ENCODE measurements at regions not wholly inside any gene's neighbourhood (a gene's known extent, or its start where the extent isn't known, plus 50 kb on each side); places are given as distances from the start of the nearest gene placed in this dataset.

GRCh38 chr13:47457626-47458025, 543.4 kb downstream of the SUCLA2 start:
- H3K36me3 Mint-ChIP-seq = no peaks in the 10 kb centered on the region

DNA sequence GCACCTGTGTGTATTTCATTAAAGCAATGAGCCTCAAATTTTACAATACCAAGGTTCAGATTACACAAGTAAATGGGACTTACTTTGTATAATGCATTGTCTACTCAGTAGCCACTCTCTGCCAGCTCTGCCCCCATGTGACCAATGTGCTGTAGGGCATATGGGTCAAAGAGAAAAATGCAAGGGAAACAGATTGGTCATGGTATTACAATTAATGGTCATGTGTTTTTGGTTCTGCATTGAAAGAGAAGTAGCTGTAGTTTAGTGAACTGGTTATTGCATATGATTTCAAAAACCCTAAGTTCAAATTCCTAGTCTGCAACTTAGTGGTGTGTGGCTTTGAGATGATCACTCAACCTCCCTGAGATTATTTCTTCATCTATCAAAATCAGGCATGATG, 545.4 kb downstream of the SUCLA2 start:
- no peak overlapping the region for H3K4me3 ChIP-seq (replicated peaks in 1 of 3; ENCODE audit: low read depth in 2 of 3, low read length in 3 of 3)
- peak in 1 of 3 donors; percentile 25 for DNase-seq
- H3K27ac Mint-ChIP-seq = no peak overlapping the region

More at GRCh38 chr13:47457626-47458025, 543.4 kb downstream of the SUCLA2 start:
- Histone ChIP-seq H3K4me2 (replicated peaks; ENCODE audit: extremely low read depth, low read length, poor library complexity, severe bottlenecking) (no peak overlapping the region), H2AFZ (ENCODE audit: insufficient read depth, low read depth, low read length, poor library complexity, severe bottlenecking) (no peak overlapping the region), H3K9me3 (replicated peaks in 1 of 2; ENCODE audit: control insufficient read depth in 1 of 2, insufficient read depth in 1 of 2, low read length in 2 of 2) (no peaks in the 10 kb centered on the region), H3K4me3 (replicated peaks in 1 of 3; ENCODE audit: low read depth in 2 of 3, low read length in 3 of 3) (no peak overlapping the region), H3K27me3 (ENCODE audit: control insufficient read depth in 2 of 2, insufficient read depth in 2 of 2, low read length in 2 of 2) (no peaks in the 10 kb centered on the region), H3K79me2 (ENCODE audit: insufficient read depth, low read length) (no peaks in the 10 kb centered on the region), H3K4me1 (ENCODE audit: control insufficient read depth in 1 of 2, insufficient read depth in 2 of 2, low read length in 2 of 2) (no peaks in the 10 kb centered on the region), H3K36me3 (replicated peaks in 1 of 2; ENCODE audit: control insufficient read depth in 1 of 2, insufficient read depth in 2 of 2, low read length in 2 of 2) (no peaks in the 10 kb centered on the region), H3K27ac (ENCODE audit: low read depth in 1 of 2, low read length in 2 of 2) (no peak overlapping the region), H4K20me1 (ENCODE audit: insufficient read depth, low read length) (no peaks in the 10 kb centered on the region), H3K9ac (ENCODE audit: insufficient read depth, low read length, poor library complexity, severe bottlenecking) (no peak overlapping the region)
- Mint-ChIP-seq H3K4me3 (no peak overlapping the region), H3K27ac (no peak overlapping the region), H3K9me3 (peaks cover 0 to 1% (median 0%) of the 10 kb centered on the region in 7 donors), H3K4me1 (peaks cover 7% of the 10 kb centered on the region), H3K27me3 (ENCODE audit: low read depth in 3 of 3) (no peaks in the 10 kb centered on the region)
- no peak for TF ChIP-seq CTCF (IDR thresholded peaks at IDR 0.05)
- DNase-seq = peak in 1 of 3 donors; percentile 30
- intact Hi-C loops (cut with micrococcal nuclease) = no loop called here

More for the DNA sequence above, 545.4 kb downstream of the SUCLA2 start:
- Mint-ChIP-seq H3K4me3 (no peak overlapping the region), H3K27me3 (ENCODE audit: low read depth in 3 of 3) (no peaks in the 10 kb centered on the region), H3K4me1 (peaks cover 7% of the 10 kb centered on the region), H3K9me3 (peaks cover 0 to 3% (median 0%) of the 10 kb centered on the region in 7 donors), H3K36me3 (no peaks in the 10 kb centered on the region)
- intact Hi-C loops (cut with micrococcal nuclease) = no loop called here
- Histone ChIP-seq H3K36me3 (replicated peaks in 1 of 2; ENCODE audit: control insufficient read depth in 1 of 2, insufficient read depth in 2 of 2, low read length in 2 of 2) (no peaks in the 10 kb centered on the region), H3K4me2 (replicated peaks; ENCODE audit: extremely low read depth, low read length, poor library complexity, severe bottlenecking) (no peak overlapping the region), H3K79me2 (ENCODE audit: insufficient read depth, low read length) (no peaks in the 10 kb centered on the region), H3K27ac (ENCODE audit: low read depth in 1 of 2, low read length in 2 of 2) (no peak overlapping the region), H3K9me3 (replicated peaks in 1 of 2; ENCODE audit: control insufficient read depth in 1 of 2, insufficient read depth in 1 of 2, low read length in 2 of 2) (no peaks in the 10 kb centered on the region), H3K4me1 (ENCODE audit: control insufficient read depth in 1 of 2, insufficient read depth in 2 of 2, low read length in 2 of 2) (no peaks in the 10 kb centered on the region), H3K9ac (ENCODE audit: insufficient read depth, low read length, poor library complexity, severe bottlenecking) (no peak overlapping the region), H4K20me1 (ENCODE audit: insufficient read depth, low read length) (no peaks in the 10 kb centered on the region), H3K27me3 (ENCODE audit: control insufficient read depth in 2 of 2, insufficient read depth in 2 of 2, low read length in 2 of 2) (no peaks in the 10 kb centered on the region), H2AFZ (ENCODE audit: insufficient read depth, low read depth, low read length, poor library complexity, severe bottlenecking) (no peak overlapping the region)
- no peak for TF ChIP-seq CTCF (IDR thresholded peaks at IDR 0.05)
